HCT116 (cell line): ENCODE measurements at regions not wholly inside any gene's neighbourhood (a gene's known extent, or its start where the extent isn't known, plus 50 kb on each side); places are given as distances from the start of the nearest gene placed in this dataset.

ENCODE experiments used
- ATAC-seq: fragments of 200-7000 bp; cut with Tn5 transposase; 2 replicates; pipeline ENCODE4 v1.9.1; 2020; ENCODE audit warnings: mild to moderate bottlenecking, moderate library complexity
- BruUV-seq: library from RNA; stranded (reverse); fragments of 400-500 nt; replicated peaks from 2 replicates; lab custom pipeline; 2021; lab: Mats Ljungman, UMichigan
- CTCF ChIA-PET: fragments of 300-600 bp; sonication (Branson Sonifier 250); formaldehyde crosslinking; loops from one replicate; lab custom pipeline; 2021; ENCODE audit warnings: antibody characterized with exemption; lab: Charles Lee
- POLR2A ChIA-PET: fragments of 300-600, 350-600 bp; sonication (Branson Sonifier 250); formaldehyde crosslinking; loops from one replicate; lab custom pipeline; 2021; ENCODE audit warnings: antibody characterized with exemption; lab: Charles Lee
- RAD21 ChIA-PET, 2 experiments: fragments of 300-600 bp; sonication (Branson Sonifier 250); formaldehyde crosslinking; loops; one replicate each; lab custom pipeline; 2023; ENCODE audit warnings: low total read pairs in 2 of 2; ENCODE audit not compliant: uncharacterized antibody in 2 of 2, unreplicated experiment in 2 of 2, low non-redundant PET in 1 of 2; lab: Charles Lee
- DNase-seq: peaks from one replicate; pipeline ENCODE4 v3.0.0-alpha.2; 2010; ENCODE audit warnings: low read depth, low spot score
- H2AFZ ChIP-seq: fragments of 200-600 bp; shearing (Covaris generic), sonication (generic); 2 replicates; pipeline ENCODE4 v1.6.1; 2017; ENCODE audit warnings: low read depth, mixed run types, mixed read lengths, antibody characterized with exemption, low read length; ENCODE audit not compliant: poor library complexity, severe bottlenecking
- H3K27ac ChIP-seq: 2 replicates; pipeline ENCODE4 v1.5.1; 2012; ENCODE audit warnings: low read depth, low read length
- H3K27me3 ChIP-seq: fragments of 200-600 bp; sonication (generic); 2 replicates; pipeline ENCODE4 v1.6.1; 2016; ENCODE audit warnings: mixed run types, low read length, mixed read lengths; ENCODE audit not compliant: insufficient read depth
- H3K36me3 ChIP-seq, 2 experiments: fragments of 200-500 bp in 1 of 2; fragments of 200-600 bp in 1 of 2; sonication (Bioruptor generic) in 1 of 2; sonication (generic) in 1 of 2; 2 replicates each; pipeline versions ENCODE4 v1.5.1 to v1.6.1; 2014 to 2016; ENCODE audit warnings: low read length in 2 of 2, inconsistent platforms in 1 of 2, mixed read lengths in 1 of 2, mixed run types in 1 of 2; ENCODE audit not compliant: insufficient read depth in 2 of 2, control insufficient read depth in 1 of 2
- H3K4me1 ChIP-seq, 2 experiments: fragments of 200-600 bp in 1 of 2; sonication (generic) in 1 of 2; 2 replicates each; pipeline versions ENCODE4 v1.5.1 to v1.6.1; 2012 to 2017; ENCODE audit warnings: low read length in 2 of 2, inconsistent platforms in 1 of 2, mild to moderate bottlenecking in 1 of 2, mixed read lengths in 1 of 2, mixed run types in 1 of 2, moderate library complexity in 1 of 2; ENCODE audit not compliant: insufficient read depth in 2 of 2, control insufficient read depth in 1 of 2
- H3K4me2 ChIP-seq: fragments of 200-600 bp; sonication (generic); 2 replicates; pipeline ENCODE4 v1.6.1; 2017; ENCODE audit warnings: mixed run types, low read length, mixed read lengths
- H3K4me3 ChIP-seq, 2 experiments: fragments of 200-600 bp in 1 of 2; sonication (generic) in 1 of 2; replicated peaks in 1 of 2; 2 replicates each; pipeline ENCODE4 v1.5.1; 2011 to 2016; ENCODE audit warnings: low read length in 2 of 2, control low read depth in 1 of 2, low read depth in 1 of 2, mild to moderate bottlenecking in 1 of 2, mixed read lengths in 1 of 2, mixed run types in 1 of 2
- H3K79me2 ChIP-seq: fragments of 200-600 bp; sonication (generic); 2 replicates; pipeline ENCODE4 v1.6.1; 2017; ENCODE audit warnings: mild to moderate bottlenecking, mixed run types, low read length, moderate library complexity, mixed read lengths; ENCODE audit not compliant: insufficient read depth
- H3K9ac ChIP-seq: fragments of 200-600 bp; sonication (generic); 2 replicates; pipeline ENCODE4 v1.6.1; 2016; ENCODE audit warnings: low read length, mixed read lengths
- H3K9me2 ChIP-seq: fragments of 200-600 bp; sonication (generic), shearing (Covaris generic); 2 replicates; pipeline ENCODE4 v1.6.1; 2017; ENCODE audit warnings: mixed run types, mild to moderate bottlenecking, moderate library complexity; ENCODE audit not compliant: insufficient read depth
- H3K9me3 ChIP-seq, 2 experiments: fragments of 200-500 bp in 1 of 2; fragments of 200-600 bp in 1 of 2; sonication (Bioruptor generic) in 1 of 2; sonication (generic) in 1 of 2; 2 replicates each; pipeline ENCODE4 v1.6.1; 2014 to 2017; ENCODE audit warnings: low read length in 2 of 2, mixed read lengths in 2 of 2, inconsistent platforms in 1 of 2, low read depth in 1 of 2, mild to moderate bottlenecking in 1 of 2, mixed run types in 1 of 2, moderate library complexity in 1 of 2; ENCODE audit not compliant: control insufficient read depth in 1 of 2, insufficient read depth in 1 of 2
- H4K20me1 ChIP-seq: fragments of 200-600 bp; sonication (generic), shearing (Covaris generic); 2 replicates; pipeline ENCODE4 v1.6.1; 2017; ENCODE audit warnings: mixed run types, mild to moderate bottlenecking, moderate library complexity; ENCODE audit not compliant: insufficient read depth
- ATF3 ChIP-seq: IDR thresholded peaks from 2 replicates; pipeline ENCODE4 v1.6.1; 2012
- CBX3 ChIP-seq: IDR thresholded peaks from 2 replicates; pipeline ENCODE4 v1.6.1; 2012; ENCODE audit warnings: low read depth
- CEBPB ChIP-seq: IDR thresholded peaks from 2 replicates; pipeline ENCODE4 v1.6.1; 2012; ENCODE audit warnings: low read depth
- EGR1 ChIP-seq: IDR thresholded peaks from 2 replicates; pipeline ENCODE4 v1.6.1; 2012; ENCODE audit warnings: low read depth
- EZH2phosphoT487 ChIP-seq: fragments of 200-600 bp; IDR thresholded peaks from 2 replicates; pipeline ENCODE4 v1.6.1; 2018; ENCODE audit warnings: antibody characterized with exemption, borderline replicate concordance
- FOSL1 ChIP-seq: IDR thresholded peaks from 2 replicates; pipeline ENCODE4 v1.6.1; 2012; ENCODE audit warnings: low read depth
- JUND ChIP-seq: IDR thresholded peaks from 2 replicates; pipeline ENCODE4 v1.6.1; 2012
- POLR2A ChIP-seq: IDR thresholded peaks from 2 replicates; pipeline ENCODE4 v1.7.0; 2011; ENCODE audit warnings: borderline replicate concordance; ENCODE audit not compliant: insufficient read depth, insufficient read length; ENCODE audit errors: extremely low read depth
- RAD21 ChIP-seq: IDR thresholded peaks from 2 replicates; pipeline ENCODE4 v1.6.1; 2012; ENCODE audit warnings: low read depth, mild to moderate bottlenecking
- REST ChIP-seq: IDR thresholded peaks from 2 replicates; pipeline ENCODE4 v1.6.1; 2012; ENCODE audit warnings: low read depth
- SIN3A ChIP-seq: IDR thresholded peaks from 2 replicates; pipeline ENCODE4 v1.6.1; 2012; ENCODE audit warnings: low read depth
- SP1 ChIP-seq: IDR thresholded peaks from 2 replicates; pipeline ENCODE4 v1.6.1; 2012; ENCODE audit warnings: low read depth
- TCF7L2 ChIP-seq: IDR thresholded peaks from 2 replicates; pipeline ENCODE4 v1.7.0; 2011; ENCODE audit warnings: borderline replicate concordance, inconsistent platforms; ENCODE audit not compliant: insufficient read depth, insufficient read length; ENCODE audit errors: extremely low read depth
- YY1 ChIP-seq: IDR thresholded peaks from 2 replicates; pipeline ENCODE4 v1.6.1; 2011; ENCODE audit warnings: low read length, low read depth, moderate library complexity, mild to moderate bottlenecking; ENCODE audit not compliant: insufficient replicate concordance; ENCODE audit errors: extremely low read depth
- ZNF274 ChIP-seq: fragments of 200-500 bp; sonication (Bioruptor generic); IDR thresholded peaks from 2 replicates; pipeline ENCODE4 v1.6.1; 2014; ENCODE audit warnings: mild to moderate bottlenecking, low read depth, low read length, inconsistent platforms
- intact Hi-C: fragments of 100-400 bp; cut with micrococcal nuclease; formaldehyde crosslinking; loops from 2 replicates; pipeline ENCODE4 v1.10.0; 2022
- TF ChIP-seq, protein P1 (sequence below): IDR thresholded peaks from 2 replicates; pipeline ENCODE4 v1.6.1; 2012

DNA sequence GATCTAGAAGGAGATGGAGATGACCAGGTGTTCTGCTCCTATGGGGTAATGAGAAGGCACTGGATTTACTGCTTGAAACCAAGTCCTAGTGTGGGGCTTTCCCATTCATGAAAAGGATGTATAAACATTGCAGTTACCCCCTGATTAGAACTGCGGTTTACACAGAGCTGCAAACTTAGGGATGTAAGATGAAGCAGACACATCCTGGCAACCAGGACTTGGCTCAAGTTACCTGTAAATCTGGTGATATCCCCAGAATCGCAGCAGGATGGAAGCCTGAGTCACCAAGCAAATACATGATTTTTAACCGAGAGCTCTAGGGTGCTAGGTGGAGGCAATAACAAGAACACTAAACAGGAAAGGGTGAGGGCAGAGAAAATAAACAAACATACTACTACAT lies 178.6 kb upstream of the MAMLD1 start:
- CTCF ChIA-PET: no interaction called here
- no peak overlapping the region for H3K4me3 ChIP-seq
- H3K9me2 ChIP-seq: no peaks in the 10 kb centered on the region
- no peaks in the 10 kb centered on the region for H3K9me3 ChIP-seq
- H3K79me2 ChIP-seq: no peaks in the 10 kb centered on the region
- no peaks in the 10 kb centered on the region for H3K36me3 ChIP-seq
- no peak overlapping the region for H2AFZ ChIP-seq
- intact Hi-C loops: no loop called here
- no peak for ATAC-seq
- H3K27ac ChIP-seq: no peak overlapping the region
- no peak for DNase-seq
- no peak overlapping the region for H3K4me2 ChIP-seq
- RAD21 ChIA-PET: no interaction called here
- H3K4me1 ChIP-seq: no peaks in the 10 kb centered on the region
- no peaks in the 10 kb centered on the region for H4K20me1 ChIP-seq
- no peak overlapping the region for H3K9ac ChIP-seq
- no peak for TF ChIP-seq SIN3A
- no peak for TF ChIP-seq TCF7L2
- no peak for TF ChIP-seq CBX3
- no TSS peak for BruUV-seq
- POLR2A ChIA-PET: no interaction called here
- no peaks in the 10 kb centered on the region for H3K27me3 ChIP-seq

- Histone ChIP-seq H3K9me2 (no peaks in the 10 kb centered on the region), H4K20me1 (no peaks in the 10 kb centered on the region), H3K9ac (no peak overlapping the region), H2AFZ (no peak overlapping the region), H3K27ac (no peak overlapping the region), H3K79me2 (no peaks in the 10 kb centered on the region), H3K4me3 (no peak overlapping the region), H3K9me3 (no peaks in the 10 kb centered on the region), H3K27me3 (no peaks in the 10 kb centered on the region), H3K4me1 (no peaks in the 10 kb centered on the region), H3K4me2 (no peak overlapping the region), H3K36me3 (no peaks in the 10 kb centered on the region)
- DNase-seq (no peak), ATAC-seq (no peak)
- no TSS peak for BruUV-seq
- RAD21 ChIA-PET: no interaction called here
- POLR2A ChIA-PET: no interaction called here
- intact Hi-C loops: no loop called here
- CTCF ChIA-PET: no interaction called here
- TF ChIP-seq EGR1: no peak
- no peak for TF ChIP-seq SP1
- no peak for TF ChIP-seq JUND
- no peak for TF ChIP-seq FOSL1
- no peak for TF ChIP-seq ATF3
- TF ChIP-seq REST: no peak
- TF ChIP-seq SIN3A: no peak
- no peak for TF ChIP-seq YY1
- no peak for TF ChIP-seq CBX3
- no peak for TF ChIP-seq CEBPB
- TF ChIP-seq RAD21: no peak
- no peak for TF ChIP-seq POLR2A
- TF ChIP-seq EZH2phosphoT487: no peak
- TF ChIP-seq ZNF274: no peak
- TF ChIP-seq, protein P1, sequence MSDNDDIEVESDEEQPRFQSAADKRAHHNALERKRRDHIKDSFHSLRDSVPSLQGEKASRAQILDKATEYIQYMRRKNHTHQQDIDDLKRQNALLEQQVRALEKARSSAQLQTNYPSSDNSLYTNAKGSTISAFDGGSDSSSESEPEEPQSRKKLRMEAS: no peak
These were observed 177.4 kb upstream of the MAMLD1 start for GRCh38 chrX:150185766-150186165.
